ENCODE measurements at regions not wholly inside any gene's neighbourhood (a gene's known extent, or its start where the extent isn't known, plus 50 kb on each side); places are given as distances from the start of the nearest gene placed in this dataset.

DNA sequence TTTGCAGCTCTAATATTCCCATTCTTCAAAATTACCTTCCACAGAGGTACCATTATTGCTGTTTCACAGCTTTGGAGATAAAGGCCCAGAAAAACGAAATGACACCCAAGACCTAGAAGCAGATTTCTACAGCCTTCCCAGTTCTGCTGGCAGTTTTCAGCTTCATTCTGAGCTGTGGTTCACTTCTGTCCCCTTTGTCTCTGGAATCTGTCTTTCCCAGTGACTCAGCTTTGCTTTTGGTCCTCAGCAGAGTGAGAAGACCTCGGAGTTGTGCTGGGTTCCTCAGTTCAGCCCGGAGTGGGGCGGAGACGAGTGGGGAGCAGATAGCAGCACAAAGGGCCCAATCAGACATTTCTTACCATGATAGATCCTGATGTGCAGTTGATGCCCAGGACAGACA lies 180.7 kb upstream of the CXCR4 start:
- H3K4me3 ChIP-seq (ENCODE audit: control insufficient read depth, low read depth, low read length) = no peak overlapping the region
- TF ChIP-seq CTCF (conservative IDR thresholded peaks at IDR 0.05; ENCODE audit: control insufficient read depth, insufficient read depth, low read depth, low read length) = no peak
- no peak for DNase-seq (ENCODE audit: low read depth)

GRCh38 chr2:136297994-136298393 lies 180.0 kb upstream of the CXCR4 start:
- H3K4me3 ChIP-seq (ENCODE audit: control insufficient read depth, low read depth, low read length) = no peak overlapping the region
- DNase-seq (ENCODE audit: low read depth) = no peak
- no peak for TF ChIP-seq CTCF (conservative IDR thresholded peaks at IDR 0.05; ENCODE audit: control insufficient read depth, insufficient read depth, low read depth, low read length)

GRCh38 chr2:136297312-136297711 lies 179.4 kb upstream of the CXCR4 start:
- no peak for TF ChIP-seq CTCF (conservative IDR thresholded peaks at IDR 0.05; ENCODE audit: control insufficient read depth, insufficient read depth, low read depth, low read length)
- no peak for DNase-seq (ENCODE audit: low read depth)
- no peak overlapping the region for H3K4me3 ChIP-seq (ENCODE audit: control insufficient read depth, low read depth, low read length)

DNA sequence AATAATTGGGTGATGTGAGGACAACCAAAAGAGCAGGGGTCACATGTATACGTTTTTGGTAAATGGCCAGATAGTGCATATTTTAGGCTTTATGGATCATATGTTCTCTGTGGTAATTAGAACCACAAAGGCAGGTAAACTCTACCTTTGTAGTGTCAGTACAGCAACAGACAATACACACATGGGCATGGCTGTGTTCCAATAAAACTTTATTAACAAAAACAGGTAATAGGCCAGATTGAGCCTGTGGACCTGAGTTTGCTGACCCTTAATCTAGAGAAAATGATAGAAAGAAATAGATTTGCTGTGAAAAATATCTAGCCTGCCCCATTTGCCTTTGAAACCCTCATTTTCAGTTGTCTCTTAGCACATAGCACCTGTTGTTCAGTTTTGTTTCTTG lies 177.2 kb upstream of the CXCR4 start:
- no peak overlapping the region for H3K4me3 ChIP-seq (ENCODE audit: control insufficient read depth, low read depth, low read length)
- no peak for DNase-seq (ENCODE audit: low read depth)
- no peak for TF ChIP-seq CTCF (conservative IDR thresholded peaks at IDR 0.05; ENCODE audit: control insufficient read depth, insufficient read depth, low read depth, low read length)

- H3K4me3 ChIP-seq (ENCODE audit: control insufficient read depth, low read depth, low read length) = no peak overlapping the region
- DNase-seq (ENCODE audit: low read depth) = no peak
- TF ChIP-seq CTCF (conservative IDR thresholded peaks at IDR 0.05; ENCODE audit: control insufficient read depth, insufficient read depth, low read depth, low read length) = no peak
Observed at GRCh38 chr2:136291871-136292270, 173.9 kb upstream of the CXCR4 start.

- no peak for TF ChIP-seq CTCF (conservative IDR thresholded peaks at IDR 0.05; ENCODE audit: control insufficient read depth, insufficient read depth, low read depth, low read length)
- no peak overlapping the region for H3K4me3 ChIP-seq (ENCODE audit: control insufficient read depth, low read depth, low read length)
- no peak for DNase-seq (ENCODE audit: low read depth)
Observed at GRCh38 chr2:136290326-136290725, 172.4 kb upstream of the CXCR4 start.

DNA sequence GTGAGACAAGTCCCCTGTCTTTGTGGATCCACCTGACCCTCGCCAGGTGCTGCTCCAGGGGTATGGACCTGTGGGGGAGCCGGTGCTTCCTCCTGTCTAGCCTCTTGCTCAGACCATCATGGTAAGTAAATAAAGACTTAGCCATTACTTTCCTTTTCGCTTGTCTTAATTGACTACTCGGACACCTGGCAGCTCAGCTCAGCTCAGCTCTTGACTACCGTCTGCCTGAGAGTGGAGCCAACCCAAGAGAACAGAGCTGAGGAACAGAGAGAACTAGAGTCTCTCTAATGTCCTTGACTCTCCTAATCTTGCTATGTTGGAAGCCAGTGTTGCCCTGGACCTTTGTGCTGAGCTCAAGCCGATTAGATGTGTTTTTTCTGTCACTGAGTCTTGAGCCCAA lies 170.3 kb upstream of the CXCR4 start:
- DNase-seq (ENCODE audit: low read depth) = no peak
- H3K4me3 ChIP-seq (ENCODE audit: control insufficient read depth, low read depth, low read length) = no peak overlapping the region
- TF ChIP-seq CTCF (conservative IDR thresholded peaks at IDR 0.05; ENCODE audit: control insufficient read depth, insufficient read depth, low read depth, low read length) = no peak

Measured in fibroblast of mammary gland (primary cell).